H1 (cell line): ENCODE measurements at regions not wholly inside any gene's neighbourhood (a gene's known extent, or its start where the extent isn't known, plus 50 kb on each side); places are given as distances from the start of the nearest gene placed in this dataset.

Experiments
- ATF3 ChIP-seq: IDR thresholded peaks from 2 replicates; pipeline ENCODE4 v1.6.1; 2011; ENCODE audit warnings: low read depth, mild to moderate bottlenecking, low read length; ENCODE audit not compliant: insufficient read depth
- CHD2 ChIP-seq: IDR thresholded peaks from 2 replicates; pipeline ENCODE4 v1.6.1; 2012; ENCODE audit warnings: low read length, improper control_type of control experiment
- CTCF ChIP-seq, 3 experiments: IDR thresholded peaks; 1 replicate in 2 of 3; 2 replicates in 1 of 3; pipeline versions ENCODE4 v1.5.1 to v1.6.1; 2011; ENCODE audit warnings: low read length in 3 of 3, mild to moderate bottlenecking in 3 of 3, inconsistent platforms in 2 of 3, low read depth in 1 of 3, moderate library complexity in 1 of 3; ENCODE audit not compliant: insufficient read depth in 1 of 3; ENCODE audit errors: control extremely low read depth in 1 of 3
- E2F6 ChIP-seq: IDR thresholded peaks from 2 replicates; pipeline ENCODE4 v1.6.1; 2012; ENCODE audit warnings: inconsistent platforms
- POLR2AphosphoS5 ChIP-seq: IDR thresholded peaks from 2 replicates; pipeline ENCODE4 v1.6.1; 2011; ENCODE audit warnings: low read depth, low read length

- TF ChIP-seq E2F6, result no peak
- TF ChIP-seq CHD2, result no peak
- TF ChIP-seq ATF3, result no peak
- no peak for TF ChIP-seq POLR2AphosphoS5
- no peak for TF ChIP-seq CTCF (IDR thresholded peaks at IDR 0.05; ENCODE audit: control extremely low read depth in 1 of 3, insufficient read depth in 1 of 3, low read depth in 1 of 3, low read length in 3 of 3)
Measured at GRCh38 chr10:120253131-120253530, 203.9 kb upstream of the PLPP4 start.
